Fibroblast of lung (primary cell): ENCODE measurements at regions not wholly inside any gene's neighbourhood (a gene's known extent, or its start where the extent isn't known, plus 50 kb on each side); places are given as distances from the start of the nearest gene placed in this dataset.

ENCODE experiments used
- EZH2 ChIP-seq: IDR thresholded peaks from 2 replicates; pipeline ENCODE4 v1.5.1; 2012; ENCODE audit warnings: low read length, control low read depth, mild to moderate bottlenecking; ENCODE audit errors: missing control alignments
- TF ChIP-seq, protein P1 (sequence below), 2 donors: IDR thresholded peaks in 1 of 2; conservative IDR thresholded peaks in 1 of 2; 1 replicate in 1 of 2; 2 replicates in 1 of 2; pipeline ENCODE4 v1.5.1; 2011 to 2012; ENCODE audit warnings: low read length in 2 of 2, control low read depth in 1 of 2, inconsistent platforms in 1 of 2, low read depth in 1 of 2, mild to moderate bottlenecking in 1 of 2

DNA sequence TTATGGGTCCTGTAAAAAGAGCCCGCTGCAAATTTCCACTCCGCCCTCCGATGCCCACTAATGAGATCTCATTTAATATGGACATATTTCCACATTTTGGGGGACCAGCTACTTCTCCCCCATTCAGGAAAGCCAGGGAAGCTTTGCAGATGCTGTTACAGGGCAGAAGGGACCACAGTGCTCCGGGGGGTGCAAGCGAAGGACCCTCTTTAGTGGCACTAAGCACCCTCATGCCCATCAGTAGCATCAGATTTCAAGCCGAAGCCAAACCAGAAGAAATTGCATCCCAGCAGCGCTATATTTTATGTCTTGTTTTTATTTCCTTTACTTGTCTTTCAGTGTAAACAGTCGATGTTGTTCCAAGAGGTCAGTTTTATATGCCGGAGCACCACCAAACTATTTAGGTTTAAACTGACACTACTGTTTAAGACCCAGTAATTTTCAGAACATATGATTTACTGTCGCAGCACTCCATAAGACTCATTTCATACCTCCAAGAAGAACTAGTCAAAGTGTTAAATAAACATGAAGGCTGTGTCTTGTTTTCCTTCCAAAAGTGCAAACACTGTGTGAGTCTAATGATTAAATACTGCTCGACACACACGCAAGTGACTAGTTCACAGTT lies 122.2 kb upstream of the MGMT start:
- TF ChIP-seq, protein P1, sequence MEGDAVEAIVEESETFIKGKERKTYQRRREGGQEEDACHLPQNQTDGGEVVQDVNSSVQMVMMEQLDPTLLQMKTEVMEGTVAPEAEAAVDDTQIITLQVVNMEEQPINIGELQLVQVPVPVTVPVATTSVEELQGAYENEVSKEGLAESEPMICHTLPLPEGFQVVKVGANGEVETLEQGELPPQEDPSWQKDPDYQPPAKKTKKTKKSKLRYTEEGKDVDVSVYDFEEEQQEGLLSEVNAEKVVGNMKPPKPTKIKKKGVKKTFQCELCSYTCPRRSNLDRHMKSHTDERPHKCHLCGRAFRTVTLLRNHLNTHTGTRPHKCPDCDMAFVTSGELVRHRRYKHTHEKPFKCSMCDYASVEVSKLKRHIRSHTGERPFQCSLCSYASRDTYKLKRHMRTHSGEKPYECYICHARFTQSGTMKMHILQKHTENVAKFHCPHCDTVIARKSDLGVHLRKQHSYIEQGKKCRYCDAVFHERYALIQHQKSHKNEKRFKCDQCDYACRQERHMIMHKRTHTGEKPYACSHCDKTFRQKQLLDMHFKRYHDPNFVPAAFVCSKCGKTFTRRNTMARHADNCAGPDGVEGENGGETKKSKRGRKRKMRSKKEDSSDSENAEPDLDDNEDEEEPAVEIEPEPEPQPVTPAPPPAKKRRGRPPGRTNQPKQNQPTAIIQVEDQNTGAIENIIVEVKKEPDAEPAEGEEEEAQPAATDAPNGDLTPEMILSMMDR (conservative IDR thresholded peaks at IDR 0.05 in 1 of 2, IDR thresholded peaks at IDR 0.05 in 1 of 2; ENCODE audit: low read depth in 1 of 2, low read length in 2 of 2): no peak
- no peak for TF ChIP-seq EZH2
